ENCODE measurements at regions not wholly inside any gene's neighbourhood (a gene's known extent, or its start where the extent isn't known, plus 50 kb on each side); places are given as distances from the start of the nearest gene placed in this dataset.
"Not testable (repeated sequence)": the region's sequence is repeated elsewhere in the genome, so short reads cannot be mapped to it uniquely, and the experiment has no call there.

GRCh38 chr4:28482580-28483270, 1622.1 kb downstream of the STIM2 start:
- H3K36me3 Mint-ChIP-seq (ENCODE audit: unreplicated experiment): no peaks in the 10 kb centered on the region

GRCh38 chr4:28488021-28488420, 1627.4 kb downstream of the STIM2 start:
- H3K36me3 Mint-ChIP-seq (ENCODE audit: unreplicated experiment): no peaks in the 10 kb centered on the region

More at GRCh38 chr4:28482580-28483270, 1622.1 kb downstream of the STIM2 start:
- no peaks in the 10 kb centered on the region for H3K27me3 Mint-ChIP-seq (ENCODE audit: unreplicated experiment)
- no peak overlapping the region for H3K27ac Mint-ChIP-seq (ENCODE audit: unreplicated experiment)
- no peaks in the 10 kb centered on the region for H3K9me3 Mint-ChIP-seq (ENCODE audit: unreplicated experiment)
- H3K4me3 Mint-ChIP-seq (ENCODE audit: unreplicated experiment): no peak overlapping the region
- H3K4me1 Mint-ChIP-seq (ENCODE audit: low read depth, unreplicated experiment): no peaks in the 10 kb centered on the region
- TF ChIP-seq CTCF (IDR thresholded peaks at IDR 0.05; ENCODE audit: partially characterized antibody, unreplicated experiment): no peak
- no peak for DNase-seq

GRCh38 chr4:28490669-28491068, 1630.0 kb downstream of the STIM2 start:
- Mint-ChIP-seq H3K27ac (ENCODE audit: unreplicated experiment) (no peak overlapping the region), H3K9me3 (ENCODE audit: unreplicated experiment) (peaks cover 2% of the 10 kb centered on the region), H3K36me3 (ENCODE audit: unreplicated experiment) (no peaks in the 10 kb centered on the region), H3K27me3 (ENCODE audit: unreplicated experiment) (no peaks in the 10 kb centered on the region), H3K4me3 (ENCODE audit: unreplicated experiment) (no peak overlapping the region), H3K4me1 (ENCODE audit: low read depth, unreplicated experiment) (no peaks in the 10 kb centered on the region)
- DNase-seq: no peak
- no peak for TF ChIP-seq CTCF (IDR thresholded peaks at IDR 0.05; ENCODE audit: partially characterized antibody, unreplicated experiment)

More at GRCh38 chr4:28488021-28488420, 1627.4 kb downstream of the STIM2 start:
- Mint-ChIP-seq H3K27me3 (ENCODE audit: unreplicated experiment) (no peaks in the 10 kb centered on the region), H3K27ac (ENCODE audit: unreplicated experiment) (no peak overlapping the region), H3K4me1 (ENCODE audit: low read depth, unreplicated experiment) (no peaks in the 10 kb centered on the region), H3K9me3 (ENCODE audit: unreplicated experiment) (no peaks in the 10 kb centered on the region), H3K4me3 (ENCODE audit: unreplicated experiment) (no peak overlapping the region)
- DNase-seq: no peak
- no peak for TF ChIP-seq CTCF (IDR thresholded peaks at IDR 0.05; ENCODE audit: partially characterized antibody, unreplicated experiment)

- Mint-ChIP-seq H3K36me3 (ENCODE audit: unreplicated experiment) (no peaks in the 10 kb centered on the region), H3K27ac (ENCODE audit: unreplicated experiment) (no peak overlapping the region), H3K27me3 (ENCODE audit: unreplicated experiment) (no peaks in the 10 kb centered on the region), H3K9me3 (ENCODE audit: unreplicated experiment) (no peaks in the 10 kb centered on the region), H3K4me1 (ENCODE audit: low read depth, unreplicated experiment) (no peaks in the 10 kb centered on the region), H3K4me3 (ENCODE audit: unreplicated experiment) (no peak overlapping the region)
- no peak for TF ChIP-seq CTCF (IDR thresholded peaks at IDR 0.05; ENCODE audit: partially characterized antibody, unreplicated experiment)
- DNase-seq: no peak
Measured at GRCh38 chr4:28505064-28505463, 1644.4 kb downstream of the STIM2 start.

GRCh38 chr4:28508636-28509035, 1648.0 kb downstream of the STIM2 start:
- H3K27me3 Mint-ChIP-seq (ENCODE audit: unreplicated experiment): no peaks in the 10 kb centered on the region
- no peak for TF ChIP-seq CTCF (IDR thresholded peaks at IDR 0.05; ENCODE audit: partially characterized antibody, unreplicated experiment)
- no peak overlapping the region for H3K27ac Mint-ChIP-seq (ENCODE audit: unreplicated experiment)
- no peak overlapping the region for H3K4me3 Mint-ChIP-seq (ENCODE audit: unreplicated experiment)
- H3K4me1 Mint-ChIP-seq (ENCODE audit: low read depth, unreplicated experiment): no peaks in the 10 kb centered on the region
- no peaks in the 10 kb centered on the region for H3K9me3 Mint-ChIP-seq (ENCODE audit: unreplicated experiment)
- DNase-seq: no peak
- no peaks in the 10 kb centered on the region for H3K36me3 Mint-ChIP-seq (ENCODE audit: unreplicated experiment)

- H3K4me3 Mint-ChIP-seq (ENCODE audit: unreplicated experiment); H3K27ac Mint-ChIP-seq (ENCODE audit: unreplicated experiment): not testable (repeated sequence)
Measured at GRCh38 chr4:28514766-28515165, 1654.1 kb downstream of the STIM2 start.

More at GRCh38 chr4:28514766-28515165, 1654.1 kb downstream of the STIM2 start:
- H3K27me3 Mint-ChIP-seq (ENCODE audit: unreplicated experiment); H3K9me3 Mint-ChIP-seq (ENCODE audit: unreplicated experiment); H3K36me3 Mint-ChIP-seq (ENCODE audit: unreplicated experiment); H3K4me1 Mint-ChIP-seq (ENCODE audit: low read depth, unreplicated experiment): not testable (repeated sequence)
- DNase-seq: peak; percentile 15

Data from glutamatergic neuron (in vitro differentiated cells).